GM18505 (cell line): ENCODE measurements at regions not wholly inside any gene's neighbourhood (a gene's known extent, or its start where the extent isn't known, plus 50 kb on each side); places are given as distances from the start of the nearest gene placed in this dataset.
"Not testable (repeated sequence)": the region's sequence is repeated elsewhere in the genome, so short reads cannot be mapped to it uniquely, and the experiment has no call there.

Experiments used
- ATAC-seq: cut with Tn5 transposase; IDR thresholded peaks from one replicate; pipeline ENCODE4 v1.9.1; 2021; ENCODE audit not compliant: unreplicated experiment
- POLR2A ChIP-seq: IDR thresholded peaks from 4 replicates; pipeline ENCODE4 v1.6.1; 2011; ENCODE audit warnings: borderline replicate concordance; ENCODE audit not compliant: insufficient read depth, insufficient read length; ENCODE audit errors: extremely low read depth

DNA sequence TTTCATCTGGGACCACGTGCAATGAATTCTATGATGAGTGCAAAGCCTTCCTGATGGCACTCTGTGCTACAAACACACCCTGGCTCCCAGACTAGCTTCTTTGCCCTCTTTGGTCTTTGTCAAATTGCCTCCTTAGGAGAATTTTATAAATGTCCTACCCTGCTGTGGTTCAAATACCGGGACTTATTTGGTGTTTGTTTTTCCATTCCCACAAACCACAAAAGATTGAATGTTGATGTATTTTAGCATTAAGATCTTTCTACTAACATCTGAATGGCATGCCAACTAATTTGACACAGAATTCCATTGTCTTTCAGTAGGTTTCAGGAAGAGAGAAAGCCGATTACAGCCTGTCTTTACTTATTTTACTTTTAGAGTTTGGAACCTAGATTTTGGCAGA lies 424.2 kb upstream of the SLC35B3 start:
- no peak for TF ChIP-seq POLR2A
- no peak for ATAC-seq

- no peak for TF ChIP-seq POLR2A
- ATAC-seq = no peak
Measured at GRCh38 chr6:8858854-8859331, 423.5 kb upstream of the SLC35B3 start.

DNA sequence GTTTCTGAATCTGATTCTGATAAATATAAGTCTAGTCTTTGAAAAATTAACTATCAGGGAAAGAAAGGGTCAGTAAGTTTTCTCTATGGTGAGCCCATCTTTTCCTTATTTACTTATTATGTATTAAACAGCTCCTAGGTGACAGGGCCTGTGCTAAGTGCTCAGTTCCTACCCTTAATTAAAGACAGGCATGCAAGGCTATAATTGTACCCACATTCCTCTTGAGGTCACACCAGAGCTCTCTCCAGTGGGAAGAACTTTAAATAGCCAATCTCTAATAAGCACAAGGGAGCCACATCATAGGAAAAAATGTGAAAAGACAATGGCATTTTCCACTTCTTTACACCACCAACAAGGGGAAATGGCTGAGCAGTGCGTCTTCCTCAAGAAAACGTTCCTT lies 421.8 kb upstream of the SLC35B3 start:
- no peak for TF ChIP-seq POLR2A
- no peak for ATAC-seq

GRCh38 chr6:8855411-8855810 lies 420.1 kb upstream of the SLC35B3 start:
- ATAC-seq = no peak
- TF ChIP-seq POLR2A = no peak

DNA sequence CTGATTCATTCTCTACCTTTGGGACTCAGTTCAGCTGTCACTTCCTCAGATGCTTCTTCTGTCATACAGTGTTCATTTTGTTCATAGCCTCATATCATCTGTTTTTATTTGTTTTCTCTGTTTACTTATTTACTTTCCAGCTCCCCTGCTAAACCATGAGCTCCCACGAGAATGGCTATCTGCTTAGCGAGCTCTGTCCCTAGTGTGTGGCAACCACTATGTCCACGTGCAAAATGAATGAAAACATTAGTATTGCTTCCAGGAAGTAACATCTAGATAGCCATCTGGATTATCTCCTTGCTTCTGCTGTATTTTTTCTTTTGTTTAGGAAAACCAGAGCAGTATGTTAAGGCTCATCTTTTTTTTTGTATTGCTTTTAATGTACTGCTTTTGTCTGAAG lies 417.0 kb upstream of the SLC35B3 start:
- no peak for ATAC-seq
- TF ChIP-seq POLR2A = no peak

DNA sequence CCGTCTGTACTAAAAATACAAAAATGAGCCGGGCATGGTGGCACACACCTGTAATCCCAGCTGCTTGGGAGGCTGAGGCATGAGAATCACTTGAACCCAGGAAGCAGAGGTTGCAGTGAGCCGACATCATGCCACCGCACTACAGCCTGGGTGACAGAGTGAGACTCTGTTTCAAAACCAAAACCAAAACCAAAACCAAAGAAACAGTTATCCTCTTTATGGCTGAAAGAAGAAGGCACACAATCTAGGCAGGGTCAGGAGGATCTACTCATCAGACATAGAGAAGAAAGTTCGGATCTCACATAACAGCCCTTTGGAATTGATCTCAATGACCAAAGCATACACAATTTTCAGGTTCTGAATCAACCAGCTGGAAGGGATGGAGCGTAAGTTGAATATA lies 411.3 kb upstream of the SLC35B3 start:
- not testable (repeated sequence) for ATAC-seq

- no peak for TF ChIP-seq POLR2A
- ATAC-seq = no peak
Measured at GRCh38 chr6:8845690-8846089, 410.3 kb upstream of the SLC35B3 start.

GRCh38 chr6:8844968-8845367 lies 409.6 kb upstream of the SLC35B3 start:
- TF ChIP-seq POLR2A = no peak
- no peak for ATAC-seq

GRCh38 chr6:8839626-8840025 lies 404.3 kb upstream of the SLC35B3 start:
- no peak for ATAC-seq

DNA sequence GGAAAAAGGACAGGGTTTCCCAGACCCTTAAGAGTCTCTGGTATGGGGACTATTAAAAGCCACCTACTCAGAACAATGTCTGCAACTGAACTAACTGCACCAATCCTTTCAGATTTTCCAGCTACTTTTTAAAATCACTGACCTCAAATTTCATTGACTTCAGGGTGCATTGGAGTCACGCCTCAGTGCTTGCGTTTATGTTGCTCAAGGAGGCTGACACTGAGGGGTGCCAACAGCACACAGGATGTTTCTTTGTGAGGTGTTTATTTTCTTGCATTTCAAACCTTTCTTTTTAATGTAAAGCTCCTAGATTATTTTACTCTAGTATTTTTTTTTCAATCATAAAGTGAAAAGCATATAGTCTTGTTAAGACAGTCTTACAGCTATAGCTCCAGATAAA lies 402.0 kb upstream of the SLC35B3 start:
- no peak for TF ChIP-seq POLR2A
- ATAC-seq = no peak

More at GRCh38 chr6:8839626-8840025, 404.3 kb upstream of the SLC35B3 start:
- TF ChIP-seq POLR2A = no peak

- ATAC-seq = not testable (repeated sequence)
Measured at GRCh38 chr6:8832695-8833094, 397.4 kb upstream of the SLC35B3 start.

GRCh38 chr6:8831366-8832152 lies 396.2 kb upstream of the SLC35B3 start:
- no peak for TF ChIP-seq POLR2A
- no peak for ATAC-seq

GRCh38 chr6:8830794-8831193 lies 395.4 kb upstream of the SLC35B3 start:
- ATAC-seq = no peak
- no peak for TF ChIP-seq POLR2A

- no peak for TF ChIP-seq POLR2A
- no peak for ATAC-seq
Measured at GRCh38 chr6:8829796-8830195, 394.5 kb upstream of the SLC35B3 start.

- no peak for TF ChIP-seq POLR2A
- ATAC-seq = no peak
Measured at GRCh38 chr6:8829296-8829695, 394.0 kb upstream of the SLC35B3 start.
